ENCODE measurements at regions not wholly inside any gene's neighbourhood (a gene's known extent, or its start where the extent isn't known, plus 50 kb on each side); places are given as distances from the start of the nearest gene placed in this dataset.

- TF ChIP-seq CTCF (conservative IDR thresholded peaks at IDR 0.05) (no peak), EZH2 (IDR thresholded peaks at IDR 0.05; ENCODE audit: low read depth) (no peak)
These were observed 100.6 kb upstream of the TOX3 start for GRCh38 chr16:52647588-52647987.

Data from PC-9 (cell line).